Stomach smooth muscle (tissue), 2 donors: ENCODE measurements at regions not wholly inside any gene's neighbourhood (a gene's known extent, or its start where the extent isn't known, plus 50 kb on each side); places are given as distances from the start of the nearest gene placed in this dataset.

Source experiments
- H3K27ac ChIP-seq: one replicate; pipeline ENCODE4 v1.7.0; 2013; ENCODE audit warnings: mild to moderate bottlenecking, low read length, inconsistent platforms
- H3K27me3 ChIP-seq, 2 donors: one replicate each; pipeline ENCODE4 v1.7.0; 2013; ENCODE audit warnings: low read length in 2 of 2; ENCODE audit not compliant: insufficient read depth in 2 of 2, control insufficient read depth in 1 of 2
- H3K36me3 ChIP-seq, 2 donors: one replicate each; pipeline ENCODE4 v1.7.0; 2013; ENCODE audit warnings: low read length in 2 of 2; ENCODE audit not compliant: control insufficient read depth in 2 of 2, insufficient read depth in 2 of 2
- H3K4me1 ChIP-seq: one replicate; pipeline ENCODE4 v1.7.0; 2013; ENCODE audit warnings: low read length; ENCODE audit not compliant: control insufficient read depth, insufficient read depth
- H3K4me3 ChIP-seq, 2 donors: one replicate each; pipeline ENCODE4 v1.7.0; 2013; ENCODE audit warnings: low read length in 2 of 2
- H3K9ac ChIP-seq, 2 donors: one replicate each; pipeline ENCODE4 v1.7.0; 2013; ENCODE audit warnings: low read length in 2 of 2, mild to moderate bottlenecking in 1 of 2
- H3K9me3 ChIP-seq, 2 donors: one replicate each; pipeline ENCODE4 v1.7.0; 2013; ENCODE audit warnings: low read length in 2 of 2; ENCODE audit not compliant: control insufficient read depth in 2 of 2
- donor health status: healthy.
- donor health status: Pancreatic carcinoma.

GRCh38 chr12:115095073-115095748 is 411.2 kb upstream of the TBX3 start:
- Histone ChIP-seq H3K36me3 (no peaks in the 10 kb centered on the region), H3K9me3 (no peaks in the 10 kb centered on the region), H3K4me3 (no peak overlapping the region), H3K4me1 (no peaks in the 10 kb centered on the region), H3K27me3 (peaks cover 0 to 4% of the 10 kb centered on the region in 2 donors), H3K27ac (no peak overlapping the region), H3K9ac (no peak overlapping the region)

- H3K4me3 ChIP-seq, result no peak overlapping the region
- no peaks in the 10 kb centered on the region for H3K36me3 ChIP-seq
- H3K4me1 ChIP-seq, result no peaks in the 10 kb centered on the region
- H3K27me3 ChIP-seq, result peaks cover 0 to 4% of the 10 kb centered on the region in 2 donors
- no peak overlapping the region for H3K9ac ChIP-seq
- H3K27ac ChIP-seq, result no peak overlapping the region
- H3K9me3 ChIP-seq, result no peaks in the 10 kb centered on the region
These were observed 410.3 kb upstream of the TBX3 start for GRCh38 chr12:115094163-115094816.

- no peaks in the 10 kb centered on the region for H3K36me3 ChIP-seq
- no peak overlapping the region for H3K27ac ChIP-seq
- H3K4me1 ChIP-seq, result no peaks in the 10 kb centered on the region
- peaks cover 0 to 4% of the 10 kb centered on the region in 2 donors for H3K27me3 ChIP-seq
- no peak overlapping the region for H3K9ac ChIP-seq
- H3K4me3 ChIP-seq, result no peak overlapping the region
- H3K9me3 ChIP-seq, result no peaks in the 10 kb centered on the region
These were observed 409.3 kb upstream of the TBX3 start for GRCh38 chr12:115093261-115093660.

- Histone ChIP-seq H3K27me3 (peaks cover 0 to 2% of the 10 kb centered on the region in 2 donors), H3K9me3 (no peaks in the 10 kb centered on the region), H3K36me3 (no peaks in the 10 kb centered on the region), H3K4me1 (no peaks in the 10 kb centered on the region), H3K4me3 (no peak overlapping the region), H3K27ac (no peak overlapping the region), H3K9ac (no peak overlapping the region)
These were observed 406.8 kb upstream of the TBX3 start for GRCh38 chr12:115090783-115091182.

- Histone ChIP-seq H3K27me3 (peaks cover 0 to 1% of the 10 kb centered on the region in 2 donors), H3K9me3 (no peaks in the 10 kb centered on the region), H3K4me3 (no peak overlapping the region), H3K4me1 (no peaks in the 10 kb centered on the region), H3K36me3 (no peaks in the 10 kb centered on the region), H3K9ac (no peak overlapping the region), H3K27ac (no peak overlapping the region)
These were observed 405.2 kb upstream of the TBX3 start for GRCh38 chr12:115088995-115089841.

GRCh38 chr12:115088328-115088994 is 404.5 kb upstream of the TBX3 start:
- no peaks in the 10 kb centered on the region for H3K9me3 ChIP-seq
- H3K4me1 ChIP-seq, result no peaks in the 10 kb centered on the region
- H3K36me3 ChIP-seq, result no peaks in the 10 kb centered on the region
- H3K9ac ChIP-seq, result no peak overlapping the region
- no peak overlapping the region for H3K4me3 ChIP-seq
- no peaks in the 10 kb centered on the region for H3K27me3 ChIP-seq
- H3K27ac ChIP-seq, result no peak overlapping the region

GRCh38 chr12:115085594-115085993 is 401.6 kb upstream of the TBX3 start:
- H3K36me3 ChIP-seq, result no peaks in the 10 kb centered on the region
- H3K27me3 ChIP-seq, result no peaks in the 10 kb centered on the region
- no peaks in the 10 kb centered on the region for H3K4me1 ChIP-seq
- H3K9ac ChIP-seq, result no peak overlapping the region
- H3K4me3 ChIP-seq, result no peak overlapping the region
- peaks cover 0 to 4% of the 10 kb centered on the region in 2 donors for H3K9me3 ChIP-seq
- no peak overlapping the region for H3K27ac ChIP-seq

- no peaks in the 10 kb centered on the region for H3K4me1 ChIP-seq
- peaks cover 7% of the 10 kb centered on the region in 2 donors for H3K9me3 ChIP-seq
- H3K9ac ChIP-seq, result no peak overlapping the region
- no peaks in the 10 kb centered on the region for H3K27me3 ChIP-seq
- no peak overlapping the region for H3K4me3 ChIP-seq
- H3K27ac ChIP-seq, result no peak overlapping the region
- no peaks in the 10 kb centered on the region for H3K36me3 ChIP-seq
These were observed 395.8 kb upstream of the TBX3 start for GRCh38 chr12:115079760-115080159.

- Histone ChIP-seq H3K9ac (no peak overlapping the region), H3K9me3 (peaks cover 7% of the 10 kb centered on the region in 2 donors), H3K27me3 (no peaks in the 10 kb centered on the region), H3K4me1 (no peaks in the 10 kb centered on the region), H3K4me3 (no peak overlapping the region), H3K36me3 (no peaks in the 10 kb centered on the region), H3K27ac (no peak overlapping the region)
These were observed 395.0 kb upstream of the TBX3 start for GRCh38 chr12:115078990-115079389.

- no peak overlapping the region for H3K27ac ChIP-seq
- H3K27me3 ChIP-seq, result no peaks in the 10 kb centered on the region
- H3K4me1 ChIP-seq, result no peaks in the 10 kb centered on the region
- H3K36me3 ChIP-seq, result no peaks in the 10 kb centered on the region
- H3K9ac ChIP-seq, result no peak overlapping the region
- peaks cover 7% of the 10 kb centered on the region in 2 donors for H3K9me3 ChIP-seq
- no peak overlapping the region for H3K4me3 ChIP-seq
These were observed 394.4 kb upstream of the TBX3 start for GRCh38 chr12:115078334-115078733.
